HepG2 (cell line): ENCODE measurements at regions not wholly inside any gene's neighbourhood (a gene's known extent, or its start where the extent isn't known, plus 50 kb on each side); places are given as distances from the start of the nearest gene placed in this dataset.

Experiments used
- ARID3A ChIP-seq: IDR thresholded peaks from 2 replicates; pipeline ENCODE4 v1.6.1; 2012; ENCODE audit warnings: low read depth, low read length, improper control_type of control experiment
- ATF2 ChIP-seq: sonication (generic); formaldehyde crosslinking; IDR thresholded peaks from 2 replicates; pipeline ENCODE4 v1.4.0; 2020; ENCODE audit warnings: missing genetic modification reagents
- CERS6 ChIP-seq: sonication (generic); formaldehyde crosslinking; IDR thresholded peaks from 2 replicates; pipeline ENCODE4 v1.5.0; 2020; ENCODE audit warnings: missing genetic modification reagents
- EP300 ChIP-seq, 3 experiments: sonication (generic) in 1 of 3; formaldehyde crosslinking in 1 of 3; IDR thresholded peaks; 2 replicates each; pipeline versions ENCODE4 v1.5.1 to v1.6.1; 2011 to 2020; ENCODE audit warnings: low read depth in 2 of 3, low read length in 2 of 3, borderline replicate concordance in 1 of 3, improper control_type of control experiment in 1 of 3, mild to moderate bottlenecking in 1 of 3, missing genetic modification reagents in 1 of 3, moderate library complexity in 1 of 3
- NFE2 ChIP-seq: sonication (generic); formaldehyde crosslinking; IDR thresholded peaks from 2 replicates; pipeline ENCODE4 v1.4.0; 2020; ENCODE audit warnings: missing genetic modification reagents
- NR1H2 ChIP-seq: sonication (generic); formaldehyde crosslinking; IDR thresholded peaks from 2 replicates; pipeline ENCODE4 v1.8.1; 2022; ENCODE audit warnings: low read depth, missing genetic modification reagents, borderline replicate concordance
- POLR2A ChIP-seq, 2 experiments: IDR thresholded peaks; 2 replicates each; pipeline ENCODE4 v1.6.1; 2011; ENCODE audit warnings: low read depth in 2 of 2, low read length in 2 of 2, mild to moderate bottlenecking in 1 of 2, moderate library complexity in 1 of 2; ENCODE audit not compliant: insufficient read depth in 1 of 2
- RFXAP ChIP-seq: sonication (generic); formaldehyde crosslinking; IDR thresholded peaks from 2 replicates; pipeline ENCODE4 v1.4.0; 2020; ENCODE audit warnings: missing genetic modification reagents, borderline replicate concordance
- THAP8 ChIP-seq: sonication (generic); formaldehyde crosslinking; IDR thresholded peaks from 2 replicates; pipeline ENCODE4 v1.5.1; 2020; ENCODE audit warnings: missing genetic modification reagents, mild to moderate bottlenecking, borderline replicate concordance
- ZHX1 ChIP-seq: sonication (generic); formaldehyde crosslinking; IDR thresholded peaks from 2 replicates; pipeline ENCODE4 v1.8.1; 2022; ENCODE audit warnings: low read depth, mild to moderate bottlenecking, missing genetic modification reagents
- ZNF232 ChIP-seq: sonication (generic); formaldehyde crosslinking; IDR thresholded peaks from 2 replicates; pipeline ENCODE4 v1.4.0; 2020; ENCODE audit warnings: missing genetic modification reagents, borderline replicate concordance

- TF ChIP-seq POLR2A (IDR thresholded peaks at IDR 0.05; ENCODE audit: insufficient read depth in 1 of 2, low read depth in 2 of 2, low read length in 2 of 2) (no peak), ZNF232 (CRISPR knock-in tag) (no peak), EP300 (IDR thresholded peaks at IDR 0.05; ENCODE audit: low read depth in 2 of 2, low read length in 2 of 2) (no peak), EP300 (CRISPR knock-in tag; IDR thresholded peaks at IDR 0.05; ENCODE audit: borderline replicate concordance) (no peak), NR1H2 (CRISPR knock-in tag) (no peak), ARID3A (no peak), ATF2 (CRISPR knock-in tag) (no peak), THAP8 (CRISPR knock-in tag) (no peak), RFXAP (no peak), ZHX1 (CRISPR knock-in tag) (no peak), NFE2 (no peak), CERS6 (CRISPR knock-in tag) (no peak)
Measured at GRCh38 chr12:39672976-39673375, 53.4 kb upstream of the ABCD2 start.
